Keratinocyte (primary cell): ENCODE measurements at regions not wholly inside any gene's neighbourhood (a gene's known extent, or its start where the extent isn't known, plus 50 kb on each side); places are given as distances from the start of the nearest gene placed in this dataset.

Experiments used
- DNase-seq: peaks from one replicate; pipeline ENCODE4 v3.0.0-alpha.2; 2011; ENCODE audit warnings: low read depth, missing footprints, low spot score
- FAIRE-seq: peaks from 2 replicates; lab custom pipeline; 2011; peaks lifted over from hg19 to GRCh38; lab: Jason Lieb, UNC
- H2AFZ ChIP-seq: 2 replicates; pipeline ENCODE4 v1.6.0; 2012; ENCODE audit warnings: low read length, control low read depth, inconsistent platforms; ENCODE audit not compliant: control insufficient read depth
- H3K27ac ChIP-seq: 2 replicates; pipeline ENCODE4 v1.5.1; 2011; ENCODE audit warnings: low read length; ENCODE audit not compliant: control insufficient read depth, insufficient read depth
- H3K27me3 ChIP-seq: 3 replicates; pipeline ENCODE4 v1.6.0; 2011; ENCODE audit warnings: low read length; ENCODE audit not compliant: control insufficient read depth, insufficient read depth; ENCODE audit errors: extremely low read depth
- H3K36me3 ChIP-seq, 2 experiments: 2 replicates in 1 of 2; 3 replicates in 1 of 2; pipeline ENCODE4 v1.5.1; 2011; ENCODE audit warnings: low read length in 2 of 2, mild to moderate bottlenecking in 1 of 2; ENCODE audit not compliant: control insufficient read depth in 2 of 2, insufficient read depth in 2 of 2; ENCODE audit errors: extremely low read depth in 1 of 2
- H3K4me1 ChIP-seq: 3 replicates; pipeline ENCODE4 v1.5.1; 2011; ENCODE audit warnings: low read length; ENCODE audit not compliant: control insufficient read depth, insufficient read depth; ENCODE audit errors: extremely low read depth
- H3K4me2 ChIP-seq: 3 replicates; pipeline ENCODE4 v1.6.0; 2011; ENCODE audit warnings: low read depth, low read length; ENCODE audit not compliant: control insufficient read depth, insufficient read depth; ENCODE audit errors: extremely low read depth
- H3K4me3 ChIP-seq, 3 experiments: fragments of 200-600 bp in 1 of 3; sonication (generic) in 1 of 3; 2 replicates in 2 of 3; 3 replicates in 1 of 3; pipeline ENCODE4 v1.5.1; 2011 to 2016; ENCODE audit warnings: low read length in 3 of 3, mild to moderate bottlenecking in 3 of 3, control low read depth in 2 of 3, inconsistent platforms in 1 of 3, low read depth in 1 of 3, mixed read lengths in 1 of 3, mixed run types in 1 of 3, moderate library complexity in 1 of 3; ENCODE audit not compliant: control insufficient read depth in 2 of 3, insufficient read depth in 2 of 3; ENCODE audit errors: extremely low read depth in 1 of 3
- H3K79me2 ChIP-seq: 2 replicates; pipeline ENCODE4 v1.6.0; 2012; ENCODE audit warnings: low read length; ENCODE audit not compliant: control insufficient read depth, insufficient read depth
- H3K9ac ChIP-seq: 3 replicates; pipeline ENCODE4 v1.6.0; 2011; ENCODE audit warnings: low read length; ENCODE audit not compliant: control insufficient read depth, insufficient read depth; ENCODE audit errors: extremely low read depth
- H3K9me1 ChIP-seq: 3 replicates; pipeline ENCODE4 v1.6.0; 2011; ENCODE audit warnings: low read length; ENCODE audit not compliant: control insufficient read depth, insufficient read depth; ENCODE audit errors: extremely low read depth
- H3K9me3 ChIP-seq: 2 replicates; pipeline ENCODE4 v1.5.1; 2012; ENCODE audit warnings: low read depth, low read length; ENCODE audit not compliant: control insufficient read depth
- H4K20me1 ChIP-seq: 3 replicates; pipeline ENCODE4 v1.6.0; 2011; ENCODE audit warnings: low read length; ENCODE audit not compliant: control insufficient read depth, insufficient read depth; ENCODE audit errors: extremely low read depth
- CTCF ChIP-seq, 3 experiments: IDR thresholded peaks in 1 of 3; conservative IDR thresholded peaks in 1 of 3; optimal IDR thresholded peaks in 1 of 3; 2 replicates in 2 of 3; 3 replicates in 1 of 3; pipeline versions ENCODE3 to v1.5.1; 2011; ENCODE audit warnings: low read length in 3 of 3, mild to moderate bottlenecking in 3 of 3, moderate library complexity in 2 of 3, control low read depth in 1 of 3, inconsistent platforms in 1 of 3; ENCODE audit not compliant: insufficient read depth in 2 of 3; ENCODE audit errors: extremely low read depth in 1 of 3
- EZH2 ChIP-seq: IDR thresholded peaks from one replicate; pipeline ENCODE4 v1.6.1; 2012; ENCODE audit warnings: inconsistent platforms, mild to moderate bottlenecking, low read length, moderate library complexity
- dilution Hi-C: fragments of 300-500 bp; cut with MboI; formaldehyde crosslinking; loops from one replicate; pipeline ENCODE4 v1.7.0; 2020; ENCODE audit warnings: low sequenced_read_pairs; ENCODE audit not compliant: extremely low pct_ligation_motif_present

- Histone ChIP-seq H3K4me2 (no peak overlapping the region), H3K4me3 (no peak overlapping the region), H3K9me3 (no peaks in the 10 kb centered on the region), H3K79me2 (no peaks in the 10 kb centered on the region), H3K27ac (no peak overlapping the region), H3K9me1 (no peaks in the 10 kb centered on the region), H3K36me3 (no peaks in the 10 kb centered on the region), H3K27me3 (no peaks in the 10 kb centered on the region), H3K4me1 (no peaks in the 10 kb centered on the region), H3K9ac (no peak overlapping the region), H2AFZ (no peak overlapping the region), H4K20me1 (no peaks in the 10 kb centered on the region)
- no peak for DNase-seq
- TF ChIP-seq EZH2 (no peak), CTCF (optimal IDR thresholded peaks at IDR 0.05 in 1 of 3, IDR thresholded peaks at IDR 0.05 in 1 of 3, conservative IDR thresholded peaks at IDR 0.05 in 1 of 3; ENCODE audit: extremely low read depth in 1 of 3, insufficient read depth in 2 of 3, low read length in 3 of 3) (no peak)
- no peak for FAIRE-seq
- dilution Hi-C loops = no loop called here
Observed at GRCh38 chr7:113408999-113409398, 290.6 kb upstream of the SMIM30 start.

GRCh38 chr7:113405296-113406056 is 287.1 kb upstream of the SMIM30 start:
- FAIRE-seq (no peak), DNase-seq (no peak)
- Histone ChIP-seq H3K79me2 (no peaks in the 10 kb centered on the region), H3K9me1 (no peaks in the 10 kb centered on the region), H3K9ac (no peak overlapping the region), H3K4me1 (no peaks in the 10 kb centered on the region), H3K4me3 (no peak overlapping the region), H3K27me3 (no peaks in the 10 kb centered on the region), H3K4me2 (no peak overlapping the region), H3K36me3 (no peaks in the 10 kb centered on the region), H3K9me3 (no peaks in the 10 kb centered on the region), H3K27ac (no peak overlapping the region), H2AFZ (no peak overlapping the region), H4K20me1 (no peaks in the 10 kb centered on the region)
- dilution Hi-C loops = no loop called here
- TF ChIP-seq CTCF (optimal IDR thresholded peaks at IDR 0.05 in 1 of 3, IDR thresholded peaks at IDR 0.05 in 1 of 3, conservative IDR thresholded peaks at IDR 0.05 in 1 of 3; ENCODE audit: extremely low read depth in 1 of 3, insufficient read depth in 2 of 3, low read length in 3 of 3) (no peak), EZH2 (no peak)
